UCSD-AML1 (cell line): ENCODE measurements at regions not wholly inside any gene's neighbourhood (a gene's known extent, or its start where the extent isn't known, plus 50 kb on each side); places are given as distances from the start of the nearest gene placed in this dataset.
"Not testable (repeated sequence)": the region's sequence is repeated elsewhere in the genome, so short reads cannot be mapped to it uniquely, and the experiment has no call there.

Source experiments
- DNase-seq: peaks from one replicate; lab custom pipeline; 2025; ENCODE audit not compliant: unreplicated experiment; lab: John Stamatoyannopoulos, UW

DNA sequence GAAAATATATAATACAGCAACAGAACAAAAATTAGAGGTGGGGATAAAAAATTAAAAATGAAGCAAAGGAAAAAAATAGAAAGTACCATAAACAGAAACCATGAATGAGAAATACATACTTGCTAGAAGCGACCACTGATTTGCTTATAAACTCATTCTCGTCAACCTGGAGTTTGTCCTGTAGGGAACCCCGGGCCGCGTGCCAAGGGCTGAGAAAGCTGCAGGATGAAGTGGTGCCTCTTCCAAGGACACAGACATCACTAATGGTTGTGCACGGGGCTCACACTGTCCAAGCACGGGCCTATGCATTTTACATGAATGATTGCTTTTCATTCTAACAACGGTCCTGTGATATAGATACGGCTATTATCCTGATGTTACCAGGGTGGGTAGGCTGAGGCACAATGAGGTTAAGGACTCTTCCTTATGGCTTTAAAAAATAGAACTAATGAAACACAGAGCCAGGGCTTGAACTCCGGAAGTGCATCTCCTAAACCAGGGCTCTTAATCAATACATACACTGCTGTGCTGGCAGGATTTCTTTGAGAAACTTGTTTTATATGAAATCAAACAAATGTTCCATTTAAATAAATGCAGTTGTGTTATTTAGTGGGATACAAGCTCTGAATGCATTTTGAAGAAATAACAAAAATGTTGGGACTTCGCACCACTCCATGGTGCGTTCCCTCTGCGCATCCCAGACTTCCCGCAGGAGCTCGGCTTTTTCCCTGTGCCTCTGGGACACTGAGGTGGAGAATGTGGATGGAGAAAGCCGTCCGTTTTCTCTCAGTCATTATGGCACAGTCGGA lies 113.9 kb upstream of the PHACTR3 start:
- DNase-seq = not testable (repeated sequence)

- no peak for DNase-seq
Measured at GRCh38 chr20:59491884-59492283, 112.5 kb upstream of the PHACTR3 start.

GRCh38 chr20:59493926-59494325 lies 110.4 kb upstream of the PHACTR3 start:
- no peak for DNase-seq

GRCh38 chr20:59495166-59495565 lies 109.2 kb upstream of the PHACTR3 start:
- DNase-seq = no peak

DNA sequence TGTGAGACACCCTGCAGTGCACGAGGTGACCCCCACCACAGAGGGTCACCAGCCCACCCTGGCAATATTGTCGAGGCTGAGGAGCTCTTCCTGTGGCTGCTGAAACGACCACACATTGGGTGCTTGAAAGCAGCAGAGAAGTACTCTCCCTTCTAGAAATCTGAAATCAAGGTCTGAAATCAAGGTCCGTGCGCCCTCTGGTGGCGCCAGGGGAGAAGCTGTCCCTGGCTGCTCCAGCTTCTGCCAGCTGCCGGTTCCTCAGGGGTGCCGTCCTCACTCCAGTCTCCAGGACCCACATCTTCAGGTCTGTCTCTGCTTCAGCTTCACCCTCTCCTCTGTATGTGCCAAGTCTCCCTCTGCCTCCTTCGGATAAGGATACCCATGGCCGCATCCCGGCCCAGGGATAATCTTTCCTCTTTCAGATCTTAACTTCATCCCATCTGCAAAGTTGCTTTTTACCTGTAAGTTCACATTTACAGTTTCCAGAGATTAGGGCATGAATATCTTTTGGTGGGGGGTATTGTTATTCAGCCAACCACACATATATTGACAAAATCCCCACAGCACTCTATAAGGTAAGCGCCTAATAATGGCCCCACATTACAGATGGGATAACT lies 108.3 kb upstream of the PHACTR3 start:
- peak; percentile 62 for DNase-seq

GRCh38 chr20:59498291-59498690 lies 106.0 kb upstream of the PHACTR3 start:
- DNase-seq = no peak

DNA sequence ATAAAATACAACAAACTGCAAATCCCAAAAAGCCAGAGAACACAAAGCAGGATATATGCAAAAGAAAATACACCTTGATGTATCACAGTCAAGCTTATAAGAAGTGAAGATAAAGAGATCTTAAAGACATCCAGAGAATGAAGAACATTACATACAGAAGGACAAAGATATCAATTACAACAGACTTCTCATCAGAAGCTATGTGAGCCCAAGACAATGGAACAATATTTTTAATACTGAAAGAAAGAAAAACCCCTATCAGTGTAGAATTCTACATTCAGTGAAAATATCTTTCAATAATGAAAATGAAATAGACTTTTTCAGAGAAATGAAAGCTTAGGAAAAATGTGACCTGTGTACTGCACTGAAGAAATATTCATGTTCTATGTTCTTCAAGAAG lies 104.5 kb upstream of the PHACTR3 start:
- DNase-seq = no peak

DNA sequence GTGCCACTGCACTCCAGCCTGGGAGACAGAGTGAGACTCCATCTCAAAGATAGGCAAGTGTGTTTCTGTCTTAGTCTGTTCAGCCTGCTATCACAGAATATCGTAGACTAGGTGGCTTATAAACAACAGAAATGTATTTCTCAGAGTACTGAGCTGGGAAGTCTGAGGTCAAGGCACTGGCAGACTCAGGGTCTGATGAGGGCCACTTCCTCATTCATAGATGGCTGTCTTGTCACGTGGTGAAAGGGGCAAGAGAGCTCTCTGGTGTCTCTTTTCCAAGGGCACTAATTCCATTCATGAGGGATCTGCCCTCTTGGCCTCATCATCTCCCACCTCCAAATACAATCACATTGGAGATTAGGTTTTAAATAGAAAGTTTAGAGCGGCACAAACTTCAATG lies 95.6 kb upstream of the PHACTR3 start:
- no peak for DNase-seq

GRCh38 chr20:59512651-59513050 lies 91.7 kb upstream of the PHACTR3 start:
- DNase-seq = no peak

DNA sequence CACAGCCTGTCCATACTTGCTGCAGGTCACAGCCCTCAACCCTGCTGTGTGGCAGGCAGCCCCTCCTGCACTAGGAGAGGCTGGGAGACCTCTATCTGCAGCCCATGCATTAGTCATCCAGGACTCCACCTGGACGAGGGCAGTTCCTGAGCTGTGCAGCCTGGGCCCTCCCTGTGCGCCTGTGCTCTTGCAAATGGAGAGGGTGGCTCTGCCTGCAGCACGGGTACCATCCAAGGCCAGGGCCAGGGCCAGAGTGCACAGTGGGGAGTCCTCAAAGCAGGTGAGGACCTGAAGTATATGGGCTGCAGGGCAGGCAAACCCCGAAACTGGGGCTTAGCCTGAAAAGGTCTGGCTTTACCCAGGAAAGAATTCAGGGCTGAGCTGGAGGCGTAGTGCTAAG lies 89.8 kb upstream of the PHACTR3 start:
- DNase-seq = no peak

DNA sequence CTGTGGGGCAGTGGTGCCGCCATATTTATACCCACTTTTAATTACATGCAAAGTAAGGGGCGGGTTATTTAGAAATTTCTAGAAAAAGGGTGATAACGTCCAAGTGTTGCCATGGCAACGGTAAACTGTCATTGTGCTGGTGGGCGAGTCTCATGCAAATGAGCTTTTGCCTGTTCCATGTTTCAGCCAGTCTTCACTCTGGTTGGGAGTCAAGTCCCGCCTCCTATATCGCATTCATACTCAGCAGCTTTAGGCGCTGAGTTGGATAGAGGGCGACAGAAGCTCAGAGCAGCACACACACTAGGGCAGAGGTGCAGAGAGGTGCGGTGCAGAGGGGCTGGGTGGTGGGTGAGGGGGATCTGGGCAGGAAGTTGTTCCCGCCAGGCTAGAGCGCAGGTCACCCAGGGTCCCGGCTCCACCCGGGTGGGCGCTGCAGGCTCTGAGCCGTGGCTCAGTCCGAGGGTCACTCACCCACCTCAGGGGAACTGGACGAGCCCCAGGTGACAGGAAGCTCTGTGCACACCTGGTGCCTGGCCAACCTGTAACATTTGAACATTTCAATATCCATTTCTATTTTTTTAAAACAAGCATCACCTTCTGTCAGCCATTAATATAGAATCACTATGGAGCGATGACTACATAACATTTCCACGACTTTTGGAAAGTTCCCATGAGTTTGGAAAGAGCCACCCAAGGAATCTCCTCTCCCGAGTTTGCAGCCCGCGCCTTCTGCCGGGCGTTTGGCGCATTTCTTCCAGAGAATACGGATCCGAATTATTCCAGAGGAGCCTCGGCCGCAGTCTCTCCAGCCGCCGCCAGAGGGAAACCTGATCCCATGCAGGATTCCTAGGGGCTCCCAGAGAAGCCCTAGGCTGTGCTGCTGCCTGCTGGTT lies 89.1 kb upstream of the PHACTR3 start:
- peak; percentile 61 for DNase-seq

DNA sequence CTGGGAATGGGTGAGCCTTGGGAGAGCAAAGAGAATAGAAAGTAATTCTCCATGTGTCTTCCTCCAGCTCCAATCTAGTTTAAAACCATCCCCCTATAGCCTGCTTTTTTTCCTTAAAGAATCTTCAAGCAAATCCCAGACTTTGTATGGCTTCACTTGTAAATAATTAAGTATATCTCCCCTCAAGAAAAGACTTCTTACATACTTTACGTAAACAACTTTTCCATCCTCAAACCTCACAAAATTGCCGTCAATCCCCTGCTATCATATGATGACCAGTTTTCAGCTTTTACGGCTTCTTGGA lies 88.5 kb upstream of the PHACTR3 start:
- DNase-seq = no peak

DNA sequence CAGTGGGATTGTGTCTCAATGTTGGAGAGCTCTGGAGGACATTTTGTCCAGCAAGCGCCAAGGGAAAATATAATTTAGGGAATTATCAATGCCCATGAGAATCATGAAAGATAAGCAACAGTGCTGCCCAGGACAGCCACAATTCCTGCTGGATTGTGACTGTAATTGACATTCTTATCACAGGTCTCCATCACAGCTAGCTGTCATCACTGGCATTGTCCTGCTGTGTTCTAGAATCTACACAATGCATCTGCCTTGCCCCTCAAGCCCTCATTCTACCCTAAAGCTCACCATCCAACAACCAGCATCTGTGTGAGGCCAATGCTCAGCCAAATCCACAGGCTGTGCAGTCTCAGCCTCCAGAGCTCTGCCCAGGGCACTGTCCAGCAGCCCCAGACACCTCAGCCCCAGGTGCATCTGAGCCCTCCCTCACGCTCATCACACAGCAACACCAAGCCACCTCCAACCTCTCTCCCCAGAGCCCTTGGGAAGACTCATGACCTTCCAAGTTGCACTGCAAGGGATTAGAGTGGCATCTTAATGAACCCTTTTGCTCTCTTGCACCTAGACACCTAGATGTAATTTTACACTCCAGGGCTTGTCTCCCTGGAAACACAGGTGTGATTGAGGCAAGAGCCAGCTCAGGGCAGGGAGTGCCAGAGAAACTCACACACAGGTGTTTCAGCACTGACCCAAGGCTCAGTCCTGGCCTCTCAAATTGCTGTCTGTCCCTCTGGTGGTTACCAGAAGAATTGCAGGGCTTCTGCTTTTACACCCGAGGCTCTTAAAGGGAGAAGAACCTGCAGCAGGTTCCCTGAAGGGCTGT lies 85.2 kb upstream of the PHACTR3 start:
- peak; percentile 18 for DNase-seq

DNA sequence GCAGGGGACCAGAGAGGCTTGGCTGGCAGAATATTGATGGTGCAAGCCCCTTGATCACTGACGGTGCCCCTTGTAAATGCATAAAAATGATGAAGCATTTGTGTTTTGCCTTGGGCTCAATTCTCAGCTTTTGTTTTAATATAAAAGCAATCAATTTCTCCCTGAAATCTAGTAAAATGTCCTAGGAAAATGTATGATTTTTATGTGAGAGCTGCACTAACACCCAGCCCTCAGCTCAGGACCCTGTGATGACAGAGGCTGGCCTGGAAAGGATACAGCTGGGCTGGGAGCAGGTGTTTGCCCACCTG lies 84.7 kb upstream of the PHACTR3 start:
- no peak for DNase-seq

DNA sequence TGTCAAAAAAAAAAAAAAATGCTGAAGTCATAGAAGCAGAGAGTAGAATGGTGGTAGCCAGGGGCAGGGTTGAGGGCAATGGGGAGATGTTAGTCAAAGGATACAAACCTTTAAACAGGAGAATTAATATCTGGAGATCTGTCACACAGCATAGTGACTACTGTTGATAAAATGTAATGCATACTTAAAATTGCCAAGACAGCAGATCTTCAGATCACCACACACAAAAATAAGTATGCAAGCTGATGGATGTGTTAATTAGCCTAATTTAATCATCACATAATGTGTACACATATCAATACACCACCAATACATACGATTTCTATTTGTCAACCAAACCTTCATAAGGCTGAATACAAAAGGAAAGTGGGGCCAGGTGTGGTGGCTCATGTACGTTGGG lies 83.5 kb upstream of the PHACTR3 start:
- no peak for DNase-seq

- DNase-seq = peak; percentile 48
Measured at GRCh38 chr20:59525500-59526241, 78.7 kb upstream of the PHACTR3 start.

DNA sequence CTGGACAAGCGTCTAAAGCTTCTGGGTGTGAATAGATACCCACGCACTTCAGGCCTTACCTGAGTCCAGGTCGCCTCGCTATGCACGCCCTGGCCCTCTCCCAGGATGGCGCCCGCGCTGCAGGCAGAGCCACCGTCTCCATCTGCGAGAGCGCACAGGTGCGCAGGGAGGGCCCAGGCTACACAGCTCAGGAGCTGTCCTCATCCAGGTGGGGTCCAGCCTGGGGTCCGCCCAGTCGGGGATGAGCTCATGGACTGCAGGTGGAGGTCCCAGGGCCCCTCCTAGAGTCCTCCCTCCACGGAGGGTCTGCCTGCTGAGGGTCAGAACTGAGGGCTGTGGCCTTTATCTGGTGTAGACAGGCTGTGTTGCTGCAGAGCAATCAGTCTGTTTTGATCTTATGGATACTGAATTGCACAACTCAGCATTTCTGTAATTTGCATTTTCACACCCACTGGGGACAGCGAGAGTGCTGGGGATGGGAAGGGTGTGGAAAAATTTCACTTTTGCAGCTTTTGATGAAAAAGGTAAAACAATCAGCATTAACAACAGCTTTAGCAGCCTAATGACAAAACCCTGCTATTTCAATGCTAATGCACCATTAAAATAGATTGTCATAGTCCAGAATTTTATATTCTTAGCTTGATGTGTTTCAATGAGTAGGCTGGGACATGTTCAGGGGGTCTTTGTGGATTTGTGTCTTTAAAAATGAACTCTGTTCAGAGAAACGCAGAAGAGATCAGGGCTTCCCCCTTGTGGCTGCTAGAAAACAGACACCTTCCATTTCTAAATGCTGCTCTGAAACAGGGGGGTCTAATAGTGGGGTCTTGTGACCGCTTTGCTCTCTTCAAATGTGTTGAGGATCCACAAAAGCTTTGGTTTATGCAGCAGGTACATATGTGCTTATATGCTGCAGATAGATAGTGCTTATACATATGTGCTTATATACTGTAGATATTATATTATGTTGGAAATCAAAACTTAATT lies 77.8 kb upstream of the PHACTR3 start:
- no peak for DNase-seq

- DNase-seq = no peak
Measured at GRCh38 chr20:59530782-59531181, 73.6 kb upstream of the PHACTR3 start.

DNA sequence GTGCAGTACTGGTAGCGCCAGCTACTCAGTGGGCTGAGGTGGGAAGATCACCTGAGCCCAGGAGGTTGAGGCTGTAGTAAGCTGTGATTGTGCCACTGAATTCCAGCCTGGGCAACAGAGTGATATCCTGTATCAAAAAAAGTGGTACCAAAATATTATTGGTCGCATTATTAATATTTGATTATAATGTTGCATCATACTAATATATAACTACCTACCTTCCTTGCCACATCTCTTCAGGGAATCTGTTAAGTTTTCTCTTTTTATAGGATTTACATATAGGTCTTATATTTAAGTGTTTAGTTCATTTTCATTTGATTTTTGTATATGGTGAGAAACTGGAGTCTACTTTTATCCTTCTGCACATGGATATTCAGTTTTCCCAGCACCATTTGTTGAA lies 66.3 kb upstream of the PHACTR3 start:
- DNase-seq = no peak
